Amygdala (tissue), 56 donors: ENCODE measurements at regions not wholly inside any gene's neighbourhood (a gene's known extent, or its start where the extent isn't known, plus 50 kb on each side); places are given as distances from the start of the nearest gene placed in this dataset.

ENCODE experiments used
- DNase-seq, 56 donors: peaks; one replicate each; lab custom pipeline; 2025; lab: John Stamatoyannopoulos, UW

- no peak for DNase-seq
These were observed 226.1 kb upstream of the GMDS start for GRCh38 chr6:2471472-2471871.

DNA sequence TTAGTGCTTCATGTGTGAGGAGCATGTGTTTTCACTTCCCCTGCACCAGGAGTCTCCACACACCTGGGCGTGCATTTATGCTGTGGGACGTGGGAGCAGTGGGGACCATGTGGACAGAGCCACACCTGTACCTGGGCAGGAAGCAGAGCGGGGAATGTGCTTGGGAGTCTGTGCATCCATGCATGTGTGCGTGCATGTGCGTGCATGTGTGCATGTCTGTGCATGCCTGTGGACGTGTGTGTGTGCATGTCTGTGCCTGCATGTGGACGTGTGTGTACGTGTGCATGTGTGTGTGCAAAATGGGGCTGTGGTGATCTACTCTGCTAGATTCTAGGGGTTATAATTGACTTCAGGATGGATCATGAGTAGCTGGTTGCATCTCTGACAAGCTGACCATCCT, 224.0 kb upstream of the GMDS start:
- no peak for DNase-seq

DNA sequence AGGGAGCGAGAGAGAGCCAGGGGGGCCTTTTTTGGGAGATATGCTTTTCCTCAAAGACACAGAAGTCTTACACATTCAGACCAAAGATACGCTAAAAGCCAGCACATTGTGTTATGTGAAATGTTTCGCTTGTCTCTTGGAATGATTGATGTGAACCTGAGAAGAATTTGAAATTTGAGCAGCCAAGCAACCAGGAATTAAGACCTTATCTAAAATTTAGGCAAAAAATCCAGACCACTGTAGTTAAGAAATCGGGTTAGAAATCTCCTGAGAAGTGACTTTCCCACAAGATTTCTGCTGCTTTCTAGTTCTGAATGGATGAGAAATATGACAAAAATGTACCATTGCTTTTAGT, 223.2 kb upstream of the GMDS start:
- DNase-seq = no peak

DNA sequence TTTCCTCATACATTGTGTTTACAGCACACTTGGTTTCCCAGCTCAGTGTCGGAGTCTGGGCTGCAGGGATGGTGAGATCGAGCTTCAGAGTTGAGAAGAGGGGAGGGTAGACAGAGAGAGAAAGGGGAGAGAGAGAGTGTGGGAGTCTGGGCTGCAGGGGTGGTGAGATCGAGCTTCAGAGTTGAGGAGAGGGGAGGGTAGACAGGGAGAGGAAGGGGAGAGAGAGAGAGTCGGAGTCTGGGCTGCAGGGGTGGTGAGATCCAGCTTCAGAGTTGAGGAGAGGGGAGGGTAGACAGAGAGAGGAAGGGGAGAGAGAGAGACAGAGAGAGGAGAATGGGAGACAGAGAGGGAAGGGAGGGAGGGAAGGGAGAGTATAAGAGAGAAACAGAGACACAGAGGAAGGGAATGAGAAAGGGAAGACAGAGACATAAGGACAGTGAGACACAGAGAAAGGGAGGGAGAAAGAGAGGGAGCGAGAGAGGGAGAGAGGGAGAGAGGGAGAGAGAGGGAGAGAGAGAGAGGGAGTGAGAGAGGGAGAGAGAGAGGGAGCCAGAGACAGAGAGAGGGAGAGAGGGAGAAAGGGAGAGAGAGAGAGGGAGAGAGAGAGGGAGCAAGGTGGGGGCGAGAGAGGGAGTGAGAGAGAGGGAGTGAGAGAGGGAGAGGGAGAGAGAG, 222.7 kb upstream of the GMDS start:
- no peak for DNase-seq

- no peak for DNase-seq
These were observed 219.9 kb upstream of the GMDS start for GRCh38 chr6:2465336-2465735.

DNA sequence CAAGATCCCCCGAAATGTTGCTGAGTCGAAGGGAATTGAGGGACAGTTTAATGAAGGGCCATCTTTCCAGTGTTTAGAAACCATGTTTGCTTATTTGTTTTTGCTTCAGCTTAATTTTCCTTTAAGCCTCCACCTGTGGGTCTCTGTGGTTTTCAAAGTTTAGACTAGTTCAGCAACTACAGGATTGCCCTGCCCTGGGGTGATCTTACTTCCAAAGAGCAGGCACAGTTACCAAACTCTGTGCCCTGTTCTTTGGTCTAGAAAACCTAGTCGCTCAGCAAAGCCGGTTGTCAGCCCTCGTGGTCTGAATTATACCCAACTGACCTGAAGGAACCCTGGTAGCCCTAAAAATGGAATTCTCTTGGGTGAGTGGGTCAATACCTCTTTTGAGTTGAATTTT, 219.2 kb upstream of the GMDS start:
- no peak for DNase-seq

- DNase-seq = no peak
These were observed 217.4 kb upstream of the GMDS start for GRCh38 chr6:2462831-2463230.

GRCh38 chr6:2460216-2460745, 214.9 kb upstream of the GMDS start:
- peak in 9 of 56 donors; percentile 2 to 37 (median 11) for DNase-seq

DNA sequence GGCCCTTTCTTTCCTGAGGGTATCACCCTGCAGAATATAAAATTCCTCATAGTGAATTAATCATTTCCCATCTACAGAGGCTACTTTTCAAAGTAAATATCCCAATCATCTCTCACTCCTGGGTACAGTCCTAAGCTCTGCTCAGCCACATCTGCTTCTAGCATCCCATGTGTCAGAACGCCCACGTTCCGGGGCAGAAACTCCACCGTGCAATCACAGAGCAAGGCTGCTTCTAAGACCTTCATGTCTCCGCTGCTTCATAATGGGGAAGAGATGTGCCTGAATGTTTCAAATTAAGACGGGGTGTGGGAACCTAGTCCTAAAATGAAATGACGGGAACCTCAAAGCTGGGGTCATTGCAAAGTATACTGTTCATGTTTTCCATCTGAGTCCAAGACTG, 208.8 kb upstream of the GMDS start:
- no peak for DNase-seq

DNA sequence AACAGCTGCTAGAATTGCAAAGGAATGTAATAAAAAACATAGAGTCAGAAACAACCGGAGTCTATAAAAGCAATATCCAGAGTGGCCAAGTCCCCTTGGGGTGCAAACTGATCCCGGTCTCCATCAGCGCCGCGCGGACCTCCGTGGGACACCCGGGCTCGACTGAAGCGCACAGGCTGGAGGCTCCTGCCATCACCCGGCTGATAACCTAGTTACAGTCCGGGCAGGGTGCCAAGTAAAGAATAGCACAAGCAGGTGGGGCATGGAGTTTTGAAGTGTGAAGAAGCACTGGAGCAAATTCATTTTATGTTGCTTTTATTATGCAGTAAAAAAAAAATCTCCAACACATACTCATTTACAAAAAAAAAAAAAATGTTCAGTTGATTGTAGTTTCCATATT, 205.1 kb upstream of the GMDS start:
- peak in 2 of 56 donors; percentile 1 to 20 for DNase-seq

- no peak for DNase-seq
These were observed 204.2 kb upstream of the GMDS start for GRCh38 chr6:2449572-2449940.

DNA sequence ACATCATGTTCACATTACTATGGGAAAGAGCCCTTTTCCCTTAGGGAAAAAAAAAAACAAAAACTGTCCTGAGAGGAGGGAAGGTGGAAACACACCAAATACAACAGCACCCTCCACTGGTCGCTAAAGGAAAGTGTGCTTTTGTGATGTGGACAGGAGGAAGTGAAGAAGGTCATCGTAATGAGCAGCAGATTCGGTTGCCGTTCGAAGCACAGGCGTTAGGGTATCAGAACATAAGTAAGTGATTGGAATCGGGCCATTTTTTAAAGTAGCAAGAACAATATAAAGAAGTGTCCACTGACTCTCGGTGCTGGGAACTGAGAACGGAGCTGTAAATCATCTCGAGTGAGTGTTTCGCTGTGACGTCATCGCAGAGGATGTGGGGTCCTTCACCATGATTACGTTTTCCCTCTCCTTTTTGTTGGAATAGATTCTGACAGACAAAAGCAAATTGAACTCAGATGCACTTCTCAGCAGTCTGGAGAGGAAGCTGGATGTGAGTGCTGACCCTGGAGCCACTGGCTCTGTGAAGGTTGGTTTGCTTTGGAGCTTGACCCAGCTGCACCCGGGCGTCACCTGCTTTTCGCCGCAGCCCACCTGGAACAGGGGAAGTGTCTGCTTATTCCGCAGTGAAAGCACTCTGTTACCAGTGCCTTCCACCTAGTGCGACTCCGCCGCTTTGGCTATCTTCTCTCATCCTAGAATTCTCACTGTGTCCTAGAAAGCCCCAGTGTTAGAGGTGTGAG, 203.6 kb upstream of the GMDS start:
- peak in 9 of 56 donors; percentile 2 to 27 (median 9) for DNase-seq

DNA sequence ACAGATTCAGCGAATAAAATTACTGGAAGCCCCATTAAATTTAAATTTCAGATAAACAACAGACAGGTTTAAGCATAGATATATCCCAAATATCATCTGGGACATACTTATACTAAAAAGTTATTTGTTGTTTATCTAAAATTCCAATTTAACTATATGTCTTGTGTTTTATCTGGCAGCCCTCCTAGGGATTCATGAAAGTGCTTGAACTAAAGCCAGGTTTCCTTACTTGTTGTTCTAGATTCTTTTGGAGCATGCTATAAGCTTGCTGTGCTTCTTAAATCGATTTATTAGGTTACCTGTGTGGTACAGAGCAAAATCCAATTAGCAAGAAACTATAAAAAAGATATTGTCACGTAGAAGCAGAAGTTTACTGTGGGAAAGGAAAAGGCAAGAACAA, 202.5 kb upstream of the GMDS start:
- no peak for DNase-seq

DNA sequence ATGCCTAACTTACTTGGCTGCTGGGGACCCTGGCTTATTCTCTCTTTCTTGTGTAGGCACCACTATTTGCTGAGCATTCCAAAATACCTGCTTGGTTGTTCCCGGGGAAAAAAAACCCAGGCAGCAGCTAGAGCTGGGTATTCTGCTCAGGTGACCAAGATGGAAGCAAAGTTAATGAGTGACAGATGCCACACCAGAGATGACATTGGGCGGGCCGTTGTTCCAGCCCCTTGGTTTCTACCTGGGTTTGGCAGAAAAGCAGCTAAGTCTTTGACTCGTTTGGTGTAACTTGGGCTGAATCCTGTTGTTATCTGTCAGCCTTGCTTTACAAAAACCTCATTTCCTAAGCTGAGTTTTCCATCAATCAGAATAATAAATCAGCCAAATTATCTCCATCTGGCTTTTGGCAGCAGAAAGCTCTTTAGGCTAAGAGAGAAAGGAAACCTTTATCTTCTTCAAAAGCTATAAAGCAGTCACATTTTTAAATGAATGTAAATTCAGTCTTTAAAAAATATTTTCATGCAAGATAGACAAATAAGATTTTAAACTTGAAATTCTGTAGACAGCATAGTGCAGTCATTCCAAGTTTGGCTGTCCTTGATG, 202.0 kb upstream of the GMDS start:
- no peak for DNase-seq

DNA sequence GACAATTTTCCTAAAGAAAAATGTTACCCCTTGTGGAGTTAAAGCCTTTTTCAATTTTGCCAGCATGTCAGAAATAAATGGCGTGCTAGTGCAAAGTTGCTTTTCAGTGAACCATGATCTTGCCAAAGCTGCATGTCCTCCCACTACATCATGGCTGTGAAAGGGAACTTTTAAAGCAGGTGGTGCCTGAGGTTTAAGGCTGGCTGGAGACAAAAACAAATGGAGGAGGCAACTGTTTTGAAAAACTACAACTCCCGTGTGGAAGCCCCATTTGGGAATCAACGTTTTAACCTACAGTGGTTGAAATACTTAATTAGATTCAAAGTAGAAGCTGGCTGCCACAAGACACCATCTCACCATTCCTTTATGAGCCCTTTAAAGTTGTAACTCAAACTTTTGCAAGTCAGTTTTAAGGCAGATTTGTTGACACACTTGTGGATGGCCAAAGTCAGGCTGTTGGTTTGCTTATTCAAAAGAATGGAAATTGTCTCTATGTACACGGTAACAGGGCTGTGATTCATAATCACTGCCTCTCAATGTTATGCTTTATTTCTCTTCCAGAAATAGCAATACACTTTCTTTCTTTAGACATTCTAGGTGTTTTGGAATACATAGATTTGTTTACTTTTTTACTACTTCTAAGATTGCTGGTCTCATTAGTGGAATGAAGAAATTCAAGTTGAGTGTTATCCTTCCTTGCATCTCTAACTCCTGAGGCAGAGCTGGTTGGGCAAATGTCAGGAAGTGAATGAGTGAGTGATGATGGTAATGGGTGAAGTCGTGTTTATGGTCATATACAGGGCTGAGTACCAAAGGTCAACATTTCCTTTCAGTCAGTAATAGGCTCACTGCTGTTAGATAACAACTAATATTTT, 196.4 kb upstream of the GMDS start:
- no peak for DNase-seq

DNA sequence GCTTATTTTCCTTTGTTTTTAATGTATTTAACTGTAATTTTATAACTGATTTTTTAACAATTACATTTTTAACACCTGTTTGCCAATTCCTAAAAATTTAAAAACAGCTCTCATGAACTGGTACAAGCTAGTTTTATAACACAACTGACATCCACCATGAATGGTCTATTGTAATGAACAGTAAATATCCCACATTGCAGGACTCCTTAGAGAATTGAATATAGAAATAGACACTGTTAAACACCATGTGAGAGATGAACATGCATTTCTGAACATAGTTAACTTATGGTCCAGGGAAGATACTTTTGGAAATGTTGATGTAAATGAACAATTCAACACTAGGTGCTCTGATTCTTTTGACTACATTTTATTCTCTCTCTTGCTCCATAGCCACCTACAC, 195.1 kb upstream of the GMDS start:
- DNase-seq = no peak

- DNase-seq = no peak
These were observed 194.2 kb upstream of the GMDS start for GRCh38 chr6:2439632-2440031.

- DNase-seq = no peak
These were observed 193.7 kb upstream of the GMDS start for GRCh38 chr6:2439082-2439481.

- DNase-seq = no peak
These were observed 191.2 kb upstream of the GMDS start for GRCh38 chr6:2436410-2437154.

GRCh38 chr6:2435323-2435722, 189.9 kb upstream of the GMDS start:
- no peak for DNase-seq
